NK-92 treated with Interleukin-12 subunit alpha and Interleukin-12 subunit beta, amount 100 ng/mL, for 24 hours (cell line): ENCODE measurements at regions not wholly inside any gene's neighbourhood (a gene's known extent, or its start where the extent isn't known, plus 50 kb on each side); places are given as distances from the start of the nearest gene placed in this dataset.
"Not testable (repeated sequence)": the region's sequence is repeated elsewhere in the genome, so short reads cannot be mapped to it uniquely, and the experiment has no call there.

ENCODE experiments used
- DNase-seq: peaks from one replicate; lab custom pipeline; 2025; lab: John Stamatoyannopoulos, UW

- no peak for DNase-seq
These were observed 188.9 kb upstream of the KIF2B start for GRCh38 chr17:53633856-53634255.

- no peak for DNase-seq
These were observed 191.2 kb upstream of the KIF2B start for GRCh38 chr17:53631486-53631885.

- no peak for DNase-seq
These were observed 192.1 kb upstream of the KIF2B start for GRCh38 chr17:53630638-53631037.

GRCh38 chr17:53630115-53630514 lies 192.6 kb upstream of the KIF2B start:
- no peak for DNase-seq

- no peak for DNase-seq
These were observed 193.5 kb upstream of the KIF2B start for GRCh38 chr17:53629188-53629587.

GRCh38 chr17:53628011-53628410 lies 194.7 kb upstream of the KIF2B start:
- DNase-seq, result no peak

GRCh38 chr17:53627511-53627910 lies 195.2 kb upstream of the KIF2B start:
- DNase-seq, result no peak

GRCh38 chr17:53626286-53626685 lies 196.4 kb upstream of the KIF2B start:
- DNase-seq, result no peak

- DNase-seq, result no peak
These were observed 203.7 kb upstream of the KIF2B start for GRCh38 chr17:53619025-53619424.

- not testable (repeated sequence) for DNase-seq
These were observed 214.5 kb upstream of the KIF2B start for GRCh38 chr17:53608208-53608607.

GRCh38 chr17:53607475-53607874 lies 215.3 kb upstream of the KIF2B start:
- no peak for DNase-seq

GRCh38 chr17:53588317-53588716 lies 234.4 kb upstream of the KIF2B start:
- DNase-seq, result no peak

- no peak for DNase-seq
These were observed 248.7 kb upstream of the KIF2B start for GRCh38 chr17:53574038-53574437.

GRCh38 chr17:53571342-53571741 lies 251.4 kb upstream of the KIF2B start:
- no peak for DNase-seq

- no peak for DNase-seq
These were observed 252.0 kb upstream of the KIF2B start for GRCh38 chr17:53570731-53571130.

- no peak for DNase-seq
These were observed 261.8 kb upstream of the KIF2B start for GRCh38 chr17:53560953-53561352.

- DNase-seq, result no peak
These were observed 274.5 kb upstream of the KIF2B start for GRCh38 chr17:53548252-53548651.

GRCh38 chr17:53543472-53543871 lies 279.3 kb upstream of the KIF2B start:
- no peak for DNase-seq

GRCh38 chr17:53538129-53538617 lies 284.6 kb upstream of the KIF2B start:
- no peak for DNase-seq

- DNase-seq, result no peak
These were observed 295.3 kb upstream of the KIF2B start for GRCh38 chr17:53527473-53527872.

- no peak for DNase-seq
These were observed 297.1 kb upstream of the KIF2B start for GRCh38 chr17:53525590-53525989.

- no peak for DNase-seq
These were observed 306.1 kb upstream of the KIF2B start for GRCh38 chr17:53516636-53517035.

- no peak for DNase-seq
These were observed 323.4 kb upstream of the KIF2B start for GRCh38 chr17:53499277-53499676.

GRCh38 chr17:53496356-53496755 lies 326.4 kb upstream of the KIF2B start:
- DNase-seq, result no peak

GRCh38 chr17:53492532-53492931 lies 330.2 kb upstream of the KIF2B start:
- DNase-seq, result no peak
